K562 (cell line): ENCODE measurements at regions not wholly inside any gene's neighbourhood (a gene's known extent, or its start where the extent isn't known, plus 50 kb on each side); places are given as distances from the start of the nearest gene placed in this dataset.

Experiments
- ATAC-seq: fragments of 200-7000 bp; cut with Tn5 transposase; 3 replicates; pipeline ENCODE4 v1.9.1; 2020; ENCODE audit warnings: moderate library complexity
- BruUV-seq: library from RNA; stranded (reverse); fragments of 400-500 nt; replicated peaks from 2 replicates; lab custom pipeline; 2021; lab: Mats Ljungman, UMichigan
- CTCF ChIA-PET: fragments of 300-600 bp; formaldehyde crosslinking; extraction: SDS; loops from one replicate; lab custom pipeline; 2021; ENCODE audit warnings: low intra/inter-chr PET ratio; lab: Yijun Ruan, JAX
- POLR2A ChIA-PET: fragments of 300-600, 350-650 bp; sonication (Branson Sonifier 250); formaldehyde crosslinking; extraction: SDS; loops from one replicate; lab custom pipeline; 2021; ENCODE audit warnings: antibody characterized with exemption, inconsistent platforms; lab: Yijun Ruan, JAX
- DNase-seq, 4 experiments: peaks; one replicate each; pipeline versions ENCODE4 v3.0.0 to v3.0.0-alpha.2; 2011 to 2018; ENCODE audit warnings: low spot score in 3 of 4, mixed read lengths in 3 of 4; ENCODE audit errors: extremely low read depth in 1 of 4
- FAIRE-seq: peaks from 2 replicates; lab custom pipeline; 2011; peaks lifted over from hg19 to GRCh38; lab: Jason Lieb, UNC
- H2AFZ ChIP-seq: 2 replicates; pipeline ENCODE4 v1.6.0; 2011; ENCODE audit warnings: low read depth, low read length, control low read depth, inconsistent platforms
- H3K27ac ChIP-seq: fragments of 200-600 bp; 3 replicates; pipeline ENCODE4 v1.8.0; 2011; ENCODE audit warnings: low read depth, mild to moderate bottlenecking, control low read depth, inconsistent platforms, low read length, moderate library complexity, mixed read lengths; ENCODE audit errors: extremely low read depth
- H3K27me3 ChIP-seq, 2 experiments: fragments of 300-600 bp in 1 of 2; 2 replicates in 1 of 2; 3 replicates in 1 of 2; pipeline versions ENCODE4 v1.6.0 to v1.8.0; 2011; ENCODE audit warnings: inconsistent platforms in 2 of 2, low read length in 2 of 2, mild to moderate bottlenecking in 1 of 2, mixed read lengths in 1 of 2, moderate library complexity in 1 of 2; ENCODE audit not compliant: control insufficient read depth in 2 of 2, insufficient read depth in 2 of 2
- H3K36me3 ChIP-seq: fragments of 300-600 bp; 3 replicates; pipeline ENCODE4 v1.8.0; 2011; ENCODE audit warnings: mild to moderate bottlenecking, low read length, inconsistent platforms; ENCODE audit not compliant: control insufficient read depth, insufficient read depth
- H3K4me1 ChIP-seq, 2 experiments: fragments of 200-600 bp in 1 of 2; replicated peaks in 1 of 2; 2 replicates in 1 of 2; 3 replicates in 1 of 2; pipeline versions ENCODE4 v1.5.1 to v1.8.0; 2011; ENCODE audit warnings: inconsistent platforms in 2 of 2, low read length in 2 of 2, mild to moderate bottlenecking in 1 of 2, mixed read lengths in 1 of 2, moderate library complexity in 1 of 2; ENCODE audit not compliant: control insufficient read depth in 2 of 2, insufficient read depth in 2 of 2
- H3K4me2 ChIP-seq: 2 replicates; pipeline ENCODE4 v1.6.1; 2011; ENCODE audit warnings: low read length, control low read depth, inconsistent platforms, mixed read lengths; ENCODE audit not compliant: insufficient read depth
- H3K4me3 ChIP-seq: fragments of 200-600 bp; sonication (generic), shearing (Covaris generic); 2 replicates; pipeline ENCODE4 v1.5.1; 2016; ENCODE audit warnings: control low read depth, inconsistent platforms
- H3K79me2 ChIP-seq: fragments of 200-600 bp; 3 replicates; pipeline ENCODE4 v1.8.0; 2011; ENCODE audit warnings: low read length, inconsistent platforms; ENCODE audit not compliant: control insufficient read depth, insufficient read depth
- H3K9ac ChIP-seq, 2 experiments: 2 replicates each; pipeline versions ENCODE4 v1.6.0 to v1.6.1; 2011; ENCODE audit warnings: low read depth in 2 of 2, low read length in 2 of 2, control low read depth in 1 of 2, inconsistent platforms in 1 of 2, mild to moderate bottlenecking in 1 of 2, mixed read lengths in 1 of 2; ENCODE audit not compliant: insufficient read depth in 1 of 2
- H3K9me1 ChIP-seq: one replicate; pipeline ENCODE4 v1.6.0; 2011; ENCODE audit warnings: inconsistent platforms, mild to moderate bottlenecking, low read length, moderate library complexity; ENCODE audit not compliant: control insufficient read depth, insufficient read depth
- H3K9me3 ChIP-seq: replicated peaks from 2 replicates; pipeline ENCODE4 v1.5.1; 2011; ENCODE audit warnings: low read depth, low read length, inconsistent platforms; ENCODE audit not compliant: control insufficient read depth, insufficient read depth
- H4K20me1 ChIP-seq: replicated peaks from 2 replicates; pipeline ENCODE4 v1.6.1; 2011; ENCODE audit warnings: low read length, inconsistent platforms, mixed read lengths; ENCODE audit not compliant: control insufficient read depth, insufficient read depth
- CBFA2T3 ChIP-seq: fragments of 450-650 bp; IDR thresholded peaks from 2 replicates; pipeline ENCODE4 v1.6.1; 2017
- CHD2 ChIP-seq: IDR thresholded peaks from 2 replicates; pipeline ENCODE4 v1.6.1; 2011; ENCODE audit warnings: low read depth, low read length
- FOXK2 ChIP-seq, 2 experiments: fragments of 450-650 bp; IDR thresholded peaks in 1 of 2; conservative IDR thresholded peaks in 1 of 2; 2 replicates each; pipeline ENCODE4 v1.6.1; 2016; ENCODE audit warnings: low read depth in 2 of 2, mild to moderate bottlenecking in 1 of 2
- GTF2F1 ChIP-seq: IDR thresholded peaks from 2 replicates; pipeline ENCODE4 v1.6.1; 2011; ENCODE audit warnings: low read depth, low read length, improper control_type of control experiment
- MYBL2 ChIP-seq, 2 experiments: fragments of 450-650 bp in 1 of 2; sonication (generic) in 1 of 2; formaldehyde crosslinking in 1 of 2; IDR thresholded peaks; 2 replicates each; pipeline versions ENCODE4 v1.6.1 to v1.8.1; 2017 to 2022; ENCODE audit warnings: borderline replicate concordance in 1 of 2, inconsistent platforms in 1 of 2, low read depth in 1 of 2, mild to moderate bottlenecking in 1 of 2, missing genetic modification reagents in 1 of 2, moderate library complexity in 1 of 2
- POLR2G ChIP-seq: fragments of 200-400 bp; formaldehyde crosslinking; IDR thresholded peaks from 2 replicates; pipeline ENCODE4 v1.6.1; 2017; ENCODE audit warnings: low read depth, mild to moderate bottlenecking, antibody characterized with exemption, low read length, moderate library complexity
- SMAD4 ChIP-seq: fragments of 250-450 bp; sonication (Bioruptor Pico); conservative IDR thresholded peaks from 2 replicates; pipeline ENCODE4 v1.8.0; 2021; ENCODE audit warnings: inconsistent platforms, mild to moderate bottlenecking, moderate library complexity
- SMARCB1 ChIP-seq: IDR thresholded peaks from 2 replicates; pipeline ENCODE4 v1.6.1; 2011; ENCODE audit warnings: improper control_type of control experiment, low read depth; ENCODE audit not compliant: insufficient read length
- TAF15 ChIP-seq: fragments of 200-400 bp; formaldehyde crosslinking; IDR thresholded peaks from 2 replicates; pipeline ENCODE4 v1.6.1; 2017; ENCODE audit warnings: mild to moderate bottlenecking, low read depth, low read length, moderate library complexity
- U2AF1 ChIP-seq: fragments of 200-400 bp; formaldehyde crosslinking; optimal IDR thresholded peaks from 2 replicates; pipeline ENCODE3; 2017; ENCODE audit warnings: mild to moderate bottlenecking, low read depth, low read length, moderate library complexity
- USF1 ChIP-seq: sonication (generic); formaldehyde crosslinking; IDR thresholded peaks from 2 replicates; pipeline ENCODE4 v1.9.0; 2022; ENCODE audit warnings: mild to moderate bottlenecking, missing genetic modification reagents
- ZFP91 ChIP-seq: sonication (generic); formaldehyde crosslinking; IDR thresholded peaks from 2 replicates; pipeline ENCODE4 v1.8.0; 2022; ENCODE audit warnings: mild to moderate bottlenecking, missing genetic modification reagents
- ZNF143 ChIP-seq: sonication (generic); formaldehyde crosslinking; IDR thresholded peaks from 2 replicates; pipeline ENCODE4 v1.9.0; 2022; ENCODE audit warnings: mild to moderate bottlenecking, missing genetic modification reagents
- ZNF165 ChIP-seq: fragments of 250-450 bp; sonication (Bioruptor Pico); IDR thresholded peaks from 2 replicates; pipeline ENCODE4 v1.4.0; 2020; ENCODE audit warnings: borderline replicate concordance
- ZNF311 ChIP-seq: fragments of 250-450 bp; sonication (Bioruptor Pico); IDR thresholded peaks from 2 replicates; pipeline ENCODE4 v1.4.0; 2020; ENCODE audit warnings: mild to moderate bottlenecking, moderate library complexity
- ZNF592 ChIP-seq: fragments of 450-650 bp; IDR thresholded peaks from 2 replicates; pipeline ENCODE4 v1.6.1; 2017; ENCODE audit warnings: antibody characterized with exemption, mild to moderate bottlenecking
- WGBS: fragments of 100-300 bp; shearing (Covaris generic); methylation state at CpG from one replicate; pipeline ENCODE4 v1.1.6; 2016; ENCODE audit warnings: low coverage, mixed read lengths; ENCODE audit not compliant: insufficient coverage; ENCODE audit errors: missing lambda C conversion rate; 5-methylcytosine and 5-hydroxymethylcytosine counted together
- in situ Hi-C: fragments of 300-500 bp; cut with MboI; formaldehyde crosslinking; loops from 4 replicates; pipeline ENCODE4 v1.15.0; 2018; ENCODE audit warnings: inconsistent platforms, mixed read lengths
- intact Hi-C: fragments of 100-400 bp; cut with micrococcal nuclease; formaldehyde crosslinking; loops from 2 replicates; pipeline ENCODE4 v1.14.2; 2022

GRCh38 chr5:6188344-6188743 lies 190.0 kb downstream of the MED10 start (continued):
- no peak for TF ChIP-seq ZNF165 (CRISPR knock-in tag)

- no peak overlapping the region for H3K4me2 ChIP-seq
- no peaks in the 10 kb centered on the region for H3K36me3 ChIP-seq
- no peaks in the 10 kb centered on the region for H3K4me1 ChIP-seq
- in situ Hi-C loops (no loop called here), intact Hi-C loops (no loop called here)
- ChIA-PET POLR2A (no interaction called here), CTCF (no interaction called here)
- no peak for ATAC-seq
- H3K27ac ChIP-seq, result no peak overlapping the region
- H4K20me1 ChIP-seq, result no peaks in the 10 kb centered on the region
- BruUV-seq, result no TSS peak
- no peak for DNase-seq
- 1% methylated on average over 4 of the region's 4 CpGs for WGBS
- H3K9me1 ChIP-seq, result no peaks in the 10 kb centered on the region
- H3K9me3 ChIP-seq, result no peaks in the 10 kb centered on the region
- no peak overlapping the region for H2AFZ ChIP-seq
- H3K9ac ChIP-seq, result no peak overlapping the region
- peaks cover 5 to 25% of the 10 kb centered on the region in 2 experiments; a peak in 4 of 5 replicates for H3K27me3 ChIP-seq
- FAIRE-seq, result no peak
- no peak overlapping the region for H3K4me3 ChIP-seq
- H3K79me2 ChIP-seq, result no peaks in the 10 kb centered on the region
- no peak for TF ChIP-seq TAF15
- no peak for TF ChIP-seq ZFP91 (CRISPR knock-in tag)
- TF ChIP-seq GTF2F1, result no peak
- no peak for TF ChIP-seq ZNF311 (CRISPR knock-in tag)
- no peak for TF ChIP-seq ZNF143 (CRISPR knock-in tag)
- no peak for TF ChIP-seq FOXK2 (conservative IDR thresholded peaks at IDR 0.05 in 1 of 2, IDR thresholded peaks at IDR 0.05 in 1 of 2; ENCODE audit: low read depth in 2 of 2)
- no peak for TF ChIP-seq SMAD4 (CRISPR knock-in tag)
- TF ChIP-seq SMARCB1, result no peak
- TF ChIP-seq USF1 (CRISPR knock-in tag), result no peak
- TF ChIP-seq ZNF592, result no peak
- no peak for TF ChIP-seq CBFA2T3
- no peak for TF ChIP-seq MYBL2 (IDR thresholded peaks at IDR 0.05; ENCODE audit: low read depth)
- TF ChIP-seq MYBL2 (CRISPR knock-in tag; IDR thresholded peaks at IDR 0.05; ENCODE audit: borderline replicate concordance), result no peak
- no peak for TF ChIP-seq POLR2G
- TF ChIP-seq U2AF1, result no peak
- no peak for TF ChIP-seq CHD2
Measured at GRCh38 chr5:6187501-6187900, 190.8 kb downstream of the MED10 start.
